HG03342 (cell line): ENCODE measurements at regions not wholly inside any gene's neighbourhood (a gene's known extent, or its start where the extent isn't known, plus 50 kb on each side); places are given as distances from the start of the nearest gene placed in this dataset.

Experiments
- ATAC-seq: cut with Tn5 transposase; IDR thresholded peaks from one replicate; pipeline ENCODE4 v1.9.1; 2021; ENCODE audit warnings: mild to moderate bottlenecking, moderate library complexity; ENCODE audit not compliant: unreplicated experiment

DNA sequence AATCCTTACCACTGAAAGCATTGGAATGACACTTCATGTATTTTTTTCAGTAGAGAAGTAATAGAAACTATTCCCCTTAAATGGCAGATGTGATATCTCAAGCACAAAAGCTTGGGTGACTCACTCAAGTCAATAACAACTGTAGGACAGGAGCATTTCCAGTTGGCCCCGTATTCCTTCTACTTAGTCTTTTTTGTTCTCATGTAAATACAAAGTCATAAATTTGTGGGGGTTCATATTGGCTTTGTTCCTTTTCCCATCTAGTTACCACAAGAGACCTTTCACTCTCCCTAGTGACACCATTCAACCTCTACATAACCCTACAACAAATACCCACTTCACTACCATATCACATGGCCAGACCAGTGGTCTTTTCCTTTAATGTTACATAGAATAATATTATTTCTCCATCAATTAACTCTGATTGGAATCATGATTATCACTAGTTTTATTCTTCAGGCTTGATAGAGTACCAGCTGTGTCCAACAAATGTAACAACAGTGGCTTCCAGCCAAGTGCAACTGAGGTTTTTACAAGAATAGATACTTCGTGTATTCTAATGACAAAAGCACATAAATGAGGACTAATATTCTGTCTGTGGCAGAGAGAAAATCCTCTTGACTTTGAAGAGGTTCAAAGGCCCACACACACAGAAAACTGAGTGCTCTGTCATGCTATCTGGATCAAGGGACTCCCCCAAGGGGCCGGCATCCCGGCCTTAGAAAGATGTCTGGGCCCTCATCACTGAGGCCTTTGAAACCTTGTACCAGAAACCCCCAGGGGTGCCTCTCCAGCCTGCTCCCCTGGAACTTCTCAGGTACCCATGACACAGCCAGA lies 94.0 kb upstream of the THBS1 start:
- ATAC-seq: no peak

DNA sequence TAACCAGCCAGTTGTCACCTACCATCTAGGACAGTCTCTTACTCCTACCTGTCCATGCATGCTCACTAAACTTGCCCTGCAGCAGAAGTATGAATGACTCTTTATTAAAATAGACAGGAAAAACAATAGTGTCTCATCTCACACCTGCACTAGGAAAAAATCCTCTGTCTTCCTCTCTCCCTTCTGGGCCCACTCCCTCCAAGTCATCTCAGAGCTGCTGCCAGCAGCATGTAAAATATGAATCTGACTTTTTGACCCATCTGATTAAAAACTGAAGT lies 93.5 kb upstream of the THBS1 start:
- no peak for ATAC-seq

DNA sequence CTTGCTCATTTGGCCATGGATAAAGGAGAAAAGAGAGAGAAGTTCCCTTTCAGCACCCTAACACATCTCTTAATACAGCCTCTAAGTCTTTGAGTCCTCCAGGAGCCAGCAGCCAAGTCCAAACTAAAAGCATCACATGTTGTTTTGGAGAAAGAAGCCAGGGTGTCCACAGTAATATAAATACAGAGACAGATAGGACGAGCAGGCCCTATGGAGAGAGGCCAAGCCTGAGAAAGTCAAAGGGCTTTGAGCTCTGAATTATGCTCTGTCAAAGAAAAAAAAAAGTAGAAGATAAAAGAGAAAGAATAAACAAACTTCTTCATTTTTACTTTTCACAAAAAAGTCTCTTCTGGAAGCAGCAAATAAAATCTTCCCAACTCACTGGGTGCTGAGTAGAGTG lies 92.4 kb upstream of the THBS1 start:
- ATAC-seq: no peak

DNA sequence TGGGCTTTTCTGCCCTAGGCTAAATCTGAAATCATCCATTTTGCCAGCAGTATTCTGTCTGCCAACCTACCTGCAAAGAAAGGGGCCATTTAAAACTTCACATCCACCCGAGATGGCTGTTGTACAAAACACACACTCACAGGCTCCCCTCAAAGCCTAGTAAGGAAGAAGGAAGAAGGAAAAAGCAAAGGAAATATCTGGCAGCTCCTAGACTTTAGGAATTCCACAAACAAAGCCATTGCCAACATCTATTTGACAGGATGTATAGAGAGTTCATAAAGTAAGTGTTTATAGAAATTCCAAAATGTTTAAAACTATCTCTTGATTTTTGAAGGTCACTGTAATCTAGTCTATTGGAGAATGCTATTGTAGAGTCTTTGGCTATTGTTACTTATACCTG lies 91.9 kb upstream of the THBS1 start:
- no peak for ATAC-seq

DNA sequence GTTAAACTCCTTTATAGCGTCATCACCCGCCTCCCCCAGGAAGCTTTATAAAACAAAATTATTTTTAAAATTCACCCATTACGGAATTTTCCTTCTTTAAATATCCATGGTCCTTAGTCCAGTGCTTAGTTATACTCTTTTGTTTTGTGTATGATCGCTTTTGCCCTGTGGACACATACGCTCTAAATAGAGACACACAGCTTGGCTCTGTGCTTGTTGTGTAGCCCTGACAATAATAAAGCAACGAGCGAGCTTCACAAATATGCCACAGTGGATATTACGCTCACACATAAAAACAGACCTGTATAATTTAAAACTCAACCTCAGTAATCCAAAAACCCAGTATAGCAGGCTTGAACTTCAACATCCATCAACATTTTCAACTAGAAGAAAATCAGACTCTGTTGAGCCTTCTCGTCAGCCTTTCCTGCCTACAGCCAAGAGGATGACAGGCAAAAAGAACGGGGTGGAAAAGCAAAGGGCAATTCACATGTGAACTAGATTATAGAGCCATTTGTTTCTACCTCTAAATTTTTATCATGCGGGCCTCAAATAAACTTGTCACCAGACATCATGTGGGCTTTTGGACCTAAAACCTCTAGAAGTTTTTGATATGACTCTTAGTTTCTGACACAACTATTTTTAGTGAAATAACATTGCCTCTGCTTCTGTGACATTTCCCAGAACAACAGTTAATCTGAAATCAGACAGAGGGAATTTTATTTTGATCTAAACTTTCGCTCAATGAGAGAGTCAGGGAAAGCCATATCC lies 89.6 kb upstream of the THBS1 start:
- no peak for ATAC-seq

DNA sequence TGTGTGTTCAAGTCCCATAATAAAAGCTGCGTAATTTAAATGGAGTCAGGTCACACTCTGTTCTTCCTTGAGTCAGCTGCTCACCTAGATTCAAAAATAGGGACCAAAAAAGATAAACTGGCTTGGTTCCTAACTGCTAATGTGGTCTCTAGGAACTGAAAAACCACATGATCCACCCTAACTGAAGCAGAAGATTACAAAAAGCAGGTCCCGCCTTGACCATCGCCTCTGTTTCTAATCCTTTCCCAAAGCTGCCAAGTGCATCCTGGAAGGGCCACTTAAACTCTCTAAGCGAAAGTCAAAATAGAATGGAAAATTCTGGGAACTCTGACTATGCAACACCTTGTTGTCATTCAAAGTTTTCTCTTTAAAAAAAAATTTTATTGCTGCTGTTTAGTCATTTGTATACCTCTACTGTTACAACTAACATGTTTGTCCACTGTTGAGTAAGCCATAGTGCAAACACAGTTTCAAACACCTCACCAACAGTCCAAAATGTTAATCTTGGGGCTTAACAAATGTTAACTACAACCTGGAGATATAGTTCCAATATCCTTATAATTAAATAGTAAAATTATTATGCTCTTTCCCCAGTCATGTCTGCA lies 88.9 kb upstream of the THBS1 start:
- ATAC-seq: no peak

DNA sequence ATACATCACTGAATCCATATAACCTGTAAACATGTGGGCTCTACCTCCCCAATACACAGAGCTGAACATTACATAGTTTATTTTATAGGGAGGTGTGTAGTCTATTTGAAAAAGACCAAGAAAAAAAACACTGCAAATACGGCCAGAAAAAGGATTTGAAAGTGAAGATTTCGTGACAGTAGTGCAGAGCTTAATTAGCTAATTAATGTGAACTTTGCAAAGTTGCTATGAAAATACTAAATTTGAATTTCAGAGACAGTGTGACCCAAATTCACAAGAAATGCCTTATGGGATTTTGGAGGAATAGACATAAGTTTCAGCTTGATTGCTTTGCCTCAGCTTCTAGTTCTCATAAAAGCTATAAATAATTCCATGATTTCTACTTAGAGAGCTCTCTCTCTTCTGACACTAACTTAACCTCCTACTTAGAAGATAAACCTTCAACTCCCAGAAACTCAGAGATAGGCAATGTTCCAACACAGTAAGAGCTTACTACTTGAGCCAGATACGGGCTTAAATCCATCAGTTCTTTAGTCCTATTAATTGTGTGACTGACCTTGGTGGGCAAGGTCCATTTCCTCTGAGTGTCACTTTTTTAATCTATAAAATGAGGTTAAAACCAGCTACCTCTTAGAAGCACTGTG lies 87.3 kb upstream of the THBS1 start:
- ATAC-seq: no peak

DNA sequence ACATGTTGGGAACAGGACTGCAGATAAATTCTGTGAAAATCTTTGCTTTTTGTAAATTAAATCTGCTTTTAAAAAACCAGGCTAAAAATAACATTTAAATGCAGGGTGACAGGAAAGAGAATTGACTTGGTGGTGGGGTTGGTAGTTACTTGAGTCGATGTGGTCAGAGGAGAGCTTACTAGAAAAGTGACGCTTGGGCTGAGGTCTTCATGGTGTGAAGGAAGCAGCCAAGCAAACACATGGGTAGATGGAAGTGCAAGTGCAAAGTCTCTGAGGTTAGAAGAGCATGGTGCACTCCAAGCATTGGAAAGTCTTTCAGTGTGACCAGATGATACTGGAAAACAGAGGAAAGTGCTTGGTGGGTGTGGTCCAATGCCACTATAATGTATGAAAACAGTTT lies 86.4 kb upstream of the THBS1 start:
- no peak for ATAC-seq

DNA sequence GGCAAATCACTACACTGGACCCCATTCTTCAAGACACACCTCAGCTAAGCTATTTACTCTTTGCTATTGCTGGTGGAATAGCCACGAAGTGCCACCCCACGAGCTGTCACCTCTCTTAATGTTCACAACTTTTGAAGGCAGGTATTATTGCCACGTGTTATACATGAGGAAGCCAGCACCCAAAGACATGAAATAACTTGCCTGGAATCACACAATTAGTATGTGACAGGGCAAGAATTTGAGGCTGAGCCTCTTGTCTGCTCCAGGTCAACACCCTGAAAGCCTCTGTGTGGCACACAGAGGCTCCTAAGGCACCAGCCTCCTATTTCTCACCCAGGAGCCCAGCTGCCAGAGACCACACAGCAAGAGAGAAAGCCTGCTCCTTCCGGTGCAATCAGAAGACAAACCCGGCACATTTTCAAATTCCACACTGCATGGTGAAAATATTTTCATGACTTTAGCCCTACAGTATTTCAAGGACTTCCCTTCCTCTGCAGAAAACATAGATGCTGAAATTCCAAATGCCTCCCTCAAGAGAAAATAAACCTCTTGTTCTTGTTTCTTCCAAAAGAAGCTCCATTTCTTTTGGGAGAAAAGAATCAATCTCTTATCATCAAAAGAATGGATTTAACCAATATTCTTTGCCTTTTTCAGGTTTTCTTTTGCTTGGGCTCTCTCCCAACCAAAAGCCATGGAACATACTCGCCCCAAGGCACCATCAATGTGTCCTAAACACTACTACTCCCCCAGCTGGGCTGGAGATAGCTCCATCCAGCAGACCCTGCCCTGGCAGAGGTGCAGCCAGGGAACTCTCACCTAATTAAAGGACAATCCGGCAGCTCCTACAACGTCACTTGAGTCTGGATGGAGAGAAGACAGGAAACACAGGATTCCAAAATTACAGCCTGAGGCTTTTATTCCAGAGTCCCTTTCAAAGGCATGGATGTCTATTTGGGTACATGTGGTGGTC lies 84.7 kb upstream of the THBS1 start:
- no peak for ATAC-seq

DNA sequence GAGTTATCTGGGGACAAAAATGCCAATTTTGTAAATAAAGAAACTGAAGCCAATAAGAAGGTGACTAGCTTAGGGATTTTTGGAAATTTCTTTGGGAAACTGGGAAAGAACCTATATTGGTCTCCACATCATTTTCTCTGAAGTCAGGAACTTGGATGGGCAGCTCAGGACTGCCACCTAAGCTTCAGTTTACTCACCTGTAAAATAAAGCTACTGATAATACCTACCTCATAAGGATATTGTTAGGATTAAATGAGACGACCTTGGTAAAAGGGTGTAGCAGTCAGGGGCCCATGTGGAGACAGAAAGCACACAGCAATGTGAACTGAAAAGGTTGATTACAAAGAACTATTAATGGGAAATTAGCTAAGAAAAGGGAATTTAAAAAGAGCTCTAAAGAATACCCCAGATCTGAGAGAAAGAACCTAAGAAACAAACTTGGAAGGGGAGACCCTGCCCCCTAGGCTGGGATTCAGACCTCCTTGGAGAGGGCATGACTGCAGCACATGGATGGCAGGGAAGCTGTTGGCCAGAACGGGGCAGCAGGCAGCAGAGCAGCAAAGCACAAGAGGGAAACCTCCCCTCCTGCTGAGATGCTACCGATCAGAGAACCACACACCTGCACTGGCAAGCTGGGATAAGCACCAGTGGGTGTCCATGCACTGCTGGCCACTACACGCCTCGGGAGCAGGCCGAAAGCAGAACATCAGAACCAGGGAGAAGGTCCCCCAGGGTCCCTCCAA lies 83.7 kb upstream of the THBS1 start:
- no peak for ATAC-seq

DNA sequence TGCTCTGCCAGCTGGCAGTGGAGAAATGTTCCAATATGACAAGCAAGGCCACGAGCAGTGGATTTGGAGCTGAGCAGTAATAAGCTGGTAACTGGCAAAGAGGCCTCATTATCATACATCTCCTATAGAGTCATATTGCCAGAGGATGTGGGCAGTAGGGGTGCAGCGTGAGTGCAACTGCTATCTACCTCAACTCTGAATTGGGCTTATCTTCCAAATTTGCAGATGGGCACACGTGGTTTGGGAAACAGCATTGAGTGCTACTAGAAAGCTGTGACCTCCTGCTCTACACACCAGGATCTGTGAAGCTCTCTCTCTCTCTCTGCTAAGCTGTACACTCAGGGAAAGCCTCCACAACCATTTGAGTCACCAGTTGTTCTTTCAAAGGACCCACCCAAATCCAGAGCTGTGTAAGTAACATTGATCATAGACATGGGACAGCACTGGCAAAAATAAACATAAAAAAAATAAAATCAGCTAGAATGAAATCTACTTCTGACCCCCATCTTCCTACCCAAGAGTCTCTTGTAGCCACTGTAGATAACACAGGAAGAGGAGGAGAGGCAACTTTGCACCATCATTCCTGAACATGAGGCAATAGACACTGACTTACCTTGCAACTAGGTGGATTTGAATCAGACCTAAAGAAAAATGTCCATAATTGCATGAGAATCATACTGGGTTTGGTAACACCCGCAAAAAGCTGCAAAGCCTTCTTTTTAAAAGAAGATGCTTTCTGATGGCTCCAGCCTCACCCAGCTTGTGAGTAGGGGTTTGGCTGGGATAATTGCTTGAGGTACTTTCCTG lies 82.9 kb upstream of the THBS1 start:
- no peak for ATAC-seq

DNA sequence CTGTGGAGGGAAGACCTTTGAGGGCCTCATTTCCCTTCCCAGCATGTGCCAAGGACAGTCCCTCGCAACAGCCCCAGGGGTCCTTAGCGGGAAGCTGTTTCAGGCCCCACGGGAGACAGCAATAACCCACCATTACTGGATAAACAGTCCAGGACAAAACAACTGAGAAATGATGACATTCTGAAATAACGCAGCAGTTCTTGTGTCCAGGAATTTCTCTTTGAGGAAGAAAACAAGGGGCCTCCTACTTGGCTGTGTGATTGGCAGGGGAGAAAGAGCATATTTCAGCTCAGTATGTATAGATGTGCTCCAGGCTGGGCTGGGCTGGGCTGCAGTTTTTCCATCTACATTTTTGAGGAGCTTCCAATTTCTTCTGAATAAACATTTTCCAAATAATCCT lies 82.2 kb upstream of the THBS1 start:
- ATAC-seq: no peak

DNA sequence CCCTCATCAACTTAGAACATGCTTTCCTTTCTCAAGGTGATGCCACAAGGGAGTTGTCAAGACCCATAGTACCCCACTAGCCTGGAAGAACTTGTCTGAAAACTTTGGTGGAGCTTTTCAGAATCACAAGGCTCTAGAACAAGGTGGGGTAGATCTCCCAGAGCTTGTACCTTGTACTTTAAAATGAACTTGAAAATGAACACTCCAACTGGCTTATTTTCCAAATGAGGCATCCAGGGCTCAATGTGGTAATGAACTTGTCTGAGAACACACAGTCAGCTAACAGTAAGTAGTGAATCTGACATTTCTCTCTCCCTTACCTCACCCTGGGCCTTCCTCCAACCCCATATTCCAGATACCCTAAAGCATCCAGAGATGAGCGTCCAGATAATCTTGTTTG lies 81.8 kb upstream of the THBS1 start:
- ATAC-seq: no peak

DNA sequence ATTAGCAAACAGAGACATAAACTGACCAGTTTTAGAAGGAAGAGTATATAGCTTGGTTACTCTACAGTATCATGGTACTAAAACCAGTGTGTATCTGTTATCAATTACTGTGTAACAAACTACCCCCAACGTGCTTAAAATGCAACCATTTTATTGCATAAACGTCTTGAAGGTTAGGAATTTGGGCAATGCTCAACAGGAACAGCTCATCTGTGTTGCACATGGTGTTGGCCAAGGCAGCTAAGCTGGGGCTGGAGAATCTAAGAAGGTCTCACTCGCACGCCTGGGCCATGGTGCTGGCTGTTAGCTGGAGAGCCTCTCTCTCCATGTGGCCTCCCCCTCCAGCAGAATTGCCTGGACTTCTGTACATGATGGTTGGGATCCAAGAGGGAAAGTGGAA lies 81.2 kb upstream of the THBS1 start:
- ATAC-seq: no peak

DNA sequence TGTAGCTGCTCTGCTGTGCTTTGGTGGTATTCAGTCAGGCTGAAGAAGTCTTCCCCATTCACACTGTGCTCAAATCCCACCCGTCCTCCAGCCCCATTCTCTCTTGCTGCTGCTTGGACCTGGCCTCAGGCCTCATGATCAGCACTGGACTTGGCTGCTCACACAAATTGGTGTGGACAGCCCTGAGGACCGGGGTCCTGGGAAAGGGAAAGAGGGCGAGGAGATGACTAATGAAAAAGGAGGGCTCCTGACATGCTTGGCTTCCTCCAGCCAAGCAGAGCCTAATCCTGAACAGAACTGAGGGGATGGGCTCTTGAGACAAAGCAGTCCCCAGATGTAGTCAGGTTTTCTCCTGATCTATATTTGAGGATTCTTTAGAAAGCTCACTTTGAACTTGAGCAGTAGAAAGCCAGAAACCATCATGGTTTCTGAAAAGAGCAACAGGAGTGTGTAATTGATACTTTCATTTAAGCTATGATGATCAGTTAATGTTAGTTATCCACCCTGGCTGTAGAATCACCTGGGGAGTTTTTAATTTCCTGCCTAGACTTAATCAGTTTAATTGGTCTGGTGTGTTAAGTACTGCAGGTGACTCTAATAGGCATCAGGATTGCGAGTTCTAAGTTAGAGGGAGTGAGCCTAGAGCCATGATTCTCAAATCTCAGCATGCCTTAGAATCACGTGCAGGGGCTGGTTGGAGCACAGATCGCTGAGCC lies 79.4 kb upstream of the THBS1 start:
- ATAC-seq: no peak

DNA sequence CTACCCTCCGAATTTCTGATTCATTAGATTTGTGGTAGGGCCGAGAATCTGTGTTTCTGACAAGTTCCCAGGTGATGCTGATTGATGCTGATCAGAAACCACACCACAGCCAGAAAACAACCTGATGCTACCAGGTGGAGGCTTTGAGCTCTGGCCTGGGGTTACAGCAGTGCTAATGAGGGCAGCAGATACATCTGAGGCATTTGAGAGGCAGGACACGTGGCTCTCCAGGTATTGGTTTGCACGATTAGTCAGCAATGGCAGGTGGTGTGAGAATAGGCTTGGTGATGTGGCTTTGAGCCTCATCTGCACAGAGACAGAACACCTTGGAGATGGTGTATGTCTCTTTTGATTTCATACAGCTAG lies 78.8 kb upstream of the THBS1 start:
- ATAC-seq: no peak

DNA sequence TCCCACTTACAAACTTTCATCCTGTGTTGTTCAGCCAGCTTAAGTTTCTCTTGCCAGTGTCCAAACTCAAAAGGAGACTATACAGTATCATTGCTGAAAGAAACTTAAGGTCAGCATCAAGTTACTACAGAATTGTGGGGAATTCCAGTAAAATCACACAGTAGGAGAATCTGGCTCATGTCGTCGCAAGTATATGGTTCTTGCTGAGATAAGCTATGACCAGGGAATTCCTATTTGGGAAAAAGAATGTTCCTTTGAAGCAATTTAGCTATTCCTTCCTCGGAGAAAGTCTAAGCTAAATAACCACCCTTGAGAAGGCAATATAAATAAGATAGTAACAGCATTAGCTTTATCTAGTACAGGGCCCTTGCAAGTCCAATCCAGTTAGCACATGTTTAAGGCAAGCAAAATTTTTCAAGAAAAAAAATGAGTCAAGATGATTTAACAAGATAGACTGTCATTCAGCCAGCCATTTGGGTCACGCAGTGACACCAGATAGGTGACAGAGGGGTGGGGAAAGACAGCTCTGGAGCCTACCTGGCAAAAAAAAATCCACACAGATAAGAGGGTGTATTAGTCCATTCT lies 78.2 kb upstream of the THBS1 start:
- no peak for ATAC-seq

DNA sequence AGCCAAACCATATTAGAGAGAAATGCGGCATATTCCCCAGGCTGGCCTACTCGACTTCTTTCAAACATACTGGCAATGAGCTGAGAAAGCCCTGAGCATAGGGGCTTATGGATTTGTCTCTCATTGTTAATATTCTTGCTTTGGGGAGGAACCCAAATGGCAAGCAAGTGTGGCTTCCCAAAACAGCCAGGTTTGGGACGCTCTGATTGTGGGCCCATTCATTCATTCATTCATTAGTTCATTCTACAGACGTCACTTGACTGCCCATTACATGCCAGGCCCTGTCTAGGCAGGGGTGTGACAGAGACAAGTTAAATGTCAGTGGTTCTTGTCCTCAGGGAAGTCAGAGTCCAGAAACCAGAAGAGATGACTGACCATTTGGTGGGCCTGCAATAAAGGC lies 77.4 kb upstream of the THBS1 start:
- ATAC-seq: no peak
